OCI-LY1 (cell line): ENCODE measurements at regions not wholly inside any gene's neighbourhood (a gene's known extent, or its start where the extent isn't known, plus 50 kb on each side); places are given as distances from the start of the nearest gene placed in this dataset.

Source experiments
- H2AFZ ChIP-seq: fragments of 200-600 bp; sonication (generic), shearing (Covaris generic); 2 replicates; pipeline ENCODE4 v1.6.0; 2014; ENCODE audit warnings: antibody characterized with exemption, mild to moderate bottlenecking, low read length
- H3F3A ChIP-seq: fragments of 200-600 bp; sonication (generic), shearing (Covaris generic); 2 replicates; pipeline ENCODE4 v1.6.0; 2014; ENCODE audit warnings: mild to moderate bottlenecking, antibody characterized with exemption, low read length, moderate library complexity; ENCODE audit not compliant: insufficient read depth
- H3K27ac ChIP-seq: fragments of 200-600 bp; sonication (generic); 2 replicates; pipeline ENCODE4 v1.5.1; 2014; ENCODE audit warnings: low read length, mixed run types, mild to moderate bottlenecking, low read depth; ENCODE audit not compliant: poor library complexity, severe bottlenecking
- H3K27me3 ChIP-seq: fragments of 200-600 bp; sonication (generic); 2 replicates; pipeline ENCODE4 v1.6.0; 2014; ENCODE audit warnings: antibody characterized with exemption, mild to moderate bottlenecking, low read length, moderate library complexity; ENCODE audit not compliant: insufficient read depth
- H3K36me3 ChIP-seq: fragments of 200-600 bp; sonication (generic); 2 replicates; pipeline ENCODE4 v1.6.1; 2014; ENCODE audit warnings: mild to moderate bottlenecking, antibody characterized with exemption, low read length, moderate library complexity, mixed read lengths; ENCODE audit not compliant: insufficient read depth
- H3K4me1 ChIP-seq: fragments of 200-600 bp; sonication (generic); 2 replicates; pipeline ENCODE4 v1.5.1; 2014; ENCODE audit warnings: mild to moderate bottlenecking, low read length, moderate library complexity; ENCODE audit not compliant: insufficient read depth, severe bottlenecking
- H3K4me2 ChIP-seq: fragments of 200-600 bp; sonication (generic), shearing (Covaris generic); 2 replicates; pipeline ENCODE4 v1.6.1; 2014; ENCODE audit warnings: low read length
- H3K4me3 ChIP-seq: fragments of 200-600 bp; sonication (generic); 2 replicates; pipeline ENCODE4 v1.5.1; 2014; ENCODE audit warnings: low read length, low read depth, mild to moderate bottlenecking, mixed read lengths; ENCODE audit not compliant: poor library complexity, severe bottlenecking
- H3K79me2 ChIP-seq: fragments of 200-600 bp; shearing (Covaris generic); 2 replicates; pipeline ENCODE4 v1.6.1; 2016; ENCODE audit warnings: mixed run types, low read length, mixed read lengths; ENCODE audit not compliant: insufficient read depth
- H3K9ac ChIP-seq: fragments of 200-600 bp; sonication (generic), shearing (Covaris generic); 2 replicates; pipeline ENCODE4 v1.6.1; 2014; ENCODE audit warnings: mild to moderate bottlenecking, low read length, mixed read lengths
- H3K9me2 ChIP-seq: fragments of 200-600 bp; sonication (generic), shearing (Covaris generic); 2 replicates; pipeline ENCODE4 v1.6.1; 2014; ENCODE audit warnings: low read depth, mild to moderate bottlenecking, low read length, mixed read lengths
- H3K9me3 ChIP-seq: fragments of 200-600 bp; shearing (Covaris generic); 2 replicates; pipeline ENCODE4 v1.6.1; 2014; ENCODE audit warnings: low read length, mixed read lengths
- H4K20me1 ChIP-seq: fragments of 200-600 bp; sonication (generic), shearing (Covaris generic); 2 replicates; pipeline ENCODE4 v1.6.0; 2016; ENCODE audit warnings: mild to moderate bottlenecking, low read length; ENCODE audit not compliant: insufficient read depth
- CTCF ChIP-seq: fragments of 200-600 bp; sonication (generic), shearing (Covaris generic); IDR thresholded peaks from 2 replicates; pipeline ENCODE4 v1.5.1; 2017; ENCODE audit warnings: mild to moderate bottlenecking, antibody characterized with exemption, low read length, moderate library complexity, mixed read lengths
- EZH2 ChIP-seq: fragments of 200-600 bp; sonication (generic), shearing (Covaris generic); IDR thresholded peaks from 2 replicates; pipeline ENCODE4 v1.8.0; 2017; ENCODE audit warnings: borderline replicate concordance, mixed run types, mild to moderate bottlenecking, antibody characterized with exemption, low read length, moderate library complexity, mixed read lengths

GRCh38 chr7:70919481-70920073, 212.4 kb upstream of the GALNT17 start:
- TF ChIP-seq CTCF, result no peak
- no peak for TF ChIP-seq EZH2
- no peak overlapping the region for H3K27ac ChIP-seq
- no peaks in the 10 kb centered on the region for H3K9me2 ChIP-seq
- no peaks in the 10 kb centered on the region for H3F3A ChIP-seq
- no peaks in the 10 kb centered on the region for H4K20me1 ChIP-seq
- H3K9me3 ChIP-seq, result no peaks in the 10 kb centered on the region
- 0 out of 2 replicates have a peak, but pooled peaks cover 7% of the 10 kb centered on the region for H3K27me3 ChIP-seq
- H3K9ac ChIP-seq, result no peak overlapping the region
- H3K4me2 ChIP-seq, result no peak overlapping the region
- H3K36me3 ChIP-seq, result no peaks in the 10 kb centered on the region
- H3K4me3 ChIP-seq, result no peak overlapping the region
- H3K4me1 ChIP-seq, result no peaks in the 10 kb centered on the region
- no peaks in the 10 kb centered on the region for H3K79me2 ChIP-seq
- H2AFZ ChIP-seq, result no peak overlapping the region

- Histone ChIP-seq H3K36me3 (no peaks in the 10 kb centered on the region), H3K79me2 (no peaks in the 10 kb centered on the region)
- TF ChIP-seq CTCF, result no peak
- no peak for TF ChIP-seq EZH2
These were observed 211.1 kb upstream of the GALNT17 start for GRCh38 chr7:70920876-70921275.

GRCh38 chr7:70923181-70923845, 208.6 kb upstream of the GALNT17 start:
- no peak overlapping the region for H3K4me2 ChIP-seq
- H3F3A ChIP-seq, result no peaks in the 10 kb centered on the region
- H3K79me2 ChIP-seq, result no peaks in the 10 kb centered on the region
- H3K4me1 ChIP-seq, result no peaks in the 10 kb centered on the region
- TF ChIP-seq CTCF, result no peak
- no peak for TF ChIP-seq EZH2
- no peaks in the 10 kb centered on the region for H3K9me3 ChIP-seq
- no peak overlapping the region for H3K9ac ChIP-seq
- no peaks in the 10 kb centered on the region for H3K9me2 ChIP-seq
- H3K27ac ChIP-seq, result no peak overlapping the region
- H3K36me3 ChIP-seq, result no peaks in the 10 kb centered on the region
- no peaks in the 10 kb centered on the region for H4K20me1 ChIP-seq
- H3K27me3 ChIP-seq, result no peaks in the 10 kb centered on the region
- no peak overlapping the region for H3K4me3 ChIP-seq
- H2AFZ ChIP-seq, result no peak overlapping the region

More at GRCh38 chr7:70920876-70921275, 211.1 kb upstream of the GALNT17 start:
- no peaks in the 10 kb centered on the region for H3F3A ChIP-seq
- no peak overlapping the region for H3K9ac ChIP-seq
- H3K27ac ChIP-seq, result no peak overlapping the region
- no peaks in the 10 kb centered on the region for H3K4me1 ChIP-seq
- no peaks in the 10 kb centered on the region for H3K9me2 ChIP-seq
- no peaks in the 10 kb centered on the region for H4K20me1 ChIP-seq
- H3K4me3 ChIP-seq, result no peak overlapping the region
- H3K27me3 ChIP-seq, result 0 out of 2 replicates have a peak, but pooled peaks cover 7% of the 10 kb centered on the region
- no peak overlapping the region for H3K4me2 ChIP-seq
- H2AFZ ChIP-seq, result no peak overlapping the region
- no peaks in the 10 kb centered on the region for H3K9me3 ChIP-seq
